Endothelial cell of umbilical vein (primary cell): ENCODE measurements at regions not wholly inside any gene's neighbourhood (a gene's known extent, or its start where the extent isn't known, plus 50 kb on each side); places are given as distances from the start of the nearest gene placed in this dataset.

Experiments
- BruUV-seq: library from RNA; stranded (reverse); fragments of 400-500 nt; replicated peaks from 2 replicates; lab custom pipeline; 2021; lab: Mats Ljungman, UMichigan
- CTCF ChIA-PET: fragments of 300-600, 350-600 bp; sonication (Branson Sonifier 250); formaldehyde crosslinking; loops from one replicate; lab custom pipeline; 2021; ENCODE audit warnings: antibody characterized with exemption, inconsistent platforms; lab: Charles Lee
- POLR2A ChIA-PET: fragments of 300-600, 350-600 bp; sonication (Branson Sonifier 250); formaldehyde crosslinking; loops from one replicate; lab custom pipeline; 2021; ENCODE audit warnings: antibody characterized with exemption, inconsistent platforms; lab: Charles Lee
- DNase-seq: peaks from one replicate; pipeline ENCODE4 v3.0.0-alpha.2; 2011; ENCODE audit warnings: low read depth, low spot score
- FAIRE-seq: peaks from 2 replicates; lab custom pipeline; 2011; peaks lifted over from hg19 to GRCh38; lab: Jason Lieb, UNC
- H2AFZ ChIP-seq: 2 replicates; pipeline ENCODE4 v1.6.0; 2012; ENCODE audit warnings: low read depth, low read length, control low read depth, inconsistent platforms
- H3K27ac ChIP-seq: 2 replicates; pipeline ENCODE4 v1.5.1; 2011; ENCODE audit warnings: low read depth, mild to moderate bottlenecking, control low read depth, low read length, moderate library complexity; ENCODE audit not compliant: insufficient read depth
- H3K27me3 ChIP-seq, 2 experiments: 2 replicates each; pipeline versions ENCODE4 v1.6.0 to v1.6.1; 2011; ENCODE audit warnings: low read length in 2 of 2, mixed read lengths in 1 of 2; ENCODE audit not compliant: control insufficient read depth in 2 of 2, insufficient read depth in 2 of 2
- H3K36me3 ChIP-seq, 2 experiments: 2 replicates in 1 of 2; 3 replicates in 1 of 2; pipeline ENCODE4 v1.5.1; 2011; ENCODE audit warnings: low read length in 2 of 2, mild to moderate bottlenecking in 1 of 2, moderate library complexity in 1 of 2; ENCODE audit not compliant: control insufficient read depth in 2 of 2, insufficient read depth in 2 of 2; ENCODE audit errors: extremely low read depth in 1 of 2
- H3K4me1 ChIP-seq: 3 replicates; pipeline ENCODE4 v1.5.1; 2011; ENCODE audit warnings: mild to moderate bottlenecking, low read length; ENCODE audit not compliant: control insufficient read depth, insufficient read depth; ENCODE audit errors: extremely low read depth
- H3K4me2 ChIP-seq: 2 replicates; pipeline ENCODE4 v1.6.1; 2011; ENCODE audit warnings: low read length, control low read depth, mixed read lengths; ENCODE audit not compliant: insufficient read depth
- H3K4me3 ChIP-seq, 3 experiments: fragments of 200-600 bp in 1 of 3; sonication (generic), shearing (Covaris generic) in 1 of 3; replicated peaks in 1 of 3; 2 replicates each; pipeline ENCODE4 v1.5.1; 2011 to 2016; ENCODE audit warnings: control low read depth in 3 of 3, low read length in 3 of 3, mild to moderate bottlenecking in 2 of 3, inconsistent platforms in 1 of 3, low read depth in 1 of 3, moderate library complexity in 1 of 3; ENCODE audit not compliant: insufficient read depth in 1 of 3
- H3K79me2 ChIP-seq: 2 replicates; pipeline ENCODE4 v1.6.0; 2012; ENCODE audit warnings: low read length, inconsistent platforms; ENCODE audit not compliant: control insufficient read depth, insufficient read depth
- H3K9ac ChIP-seq: replicated peaks from 2 replicates; pipeline ENCODE3; 2011; ENCODE audit warnings: low read length, control low read depth; ENCODE audit not compliant: insufficient read depth; ENCODE audit errors: extremely low read depth
- H3K9me1 ChIP-seq: replicated peaks from 3 replicates; pipeline ENCODE4 v1.6.0; 2011; ENCODE audit warnings: mild to moderate bottlenecking, low read length; ENCODE audit not compliant: control insufficient read depth, insufficient read depth; ENCODE audit errors: extremely low read depth
- H3K9me3 ChIP-seq: replicated peaks from 2 replicates; pipeline ENCODE4 v1.5.1; 2012; ENCODE audit warnings: low read length, inconsistent platforms; ENCODE audit not compliant: control insufficient read depth, insufficient read depth
- H4K20me1 ChIP-seq: replicated peaks from 2 replicates; pipeline ENCODE3; 2011; ENCODE audit warnings: mild to moderate bottlenecking, low read length; ENCODE audit not compliant: control insufficient read depth, insufficient read depth; ENCODE audit errors: extremely low read depth
- FOS ChIP-seq: IDR thresholded peaks from 2 replicates; pipeline ENCODE4 v1.6.1; 2011; ENCODE audit warnings: mild to moderate bottlenecking, low read length, moderate library complexity, borderline replicate concordance; ENCODE audit not compliant: insufficient read depth
- GATA2 ChIP-seq: IDR thresholded peaks from 2 replicates; pipeline ENCODE4 v1.7.0; 2011; ENCODE audit warnings: low read depth, mild to moderate bottlenecking, moderate library complexity, mixed read lengths, low read length; ENCODE audit not compliant: insufficient read length, insufficient read depth
- MYC ChIP-seq: IDR thresholded peaks from one replicate; pipeline ENCODE4 v1.6.1; 2011; ENCODE audit warnings: mild to moderate bottlenecking, low read depth, low read length
- POLR2A ChIP-seq: IDR thresholded peaks from 2 replicates; pipeline ENCODE4 v1.6.1; 2012; ENCODE audit warnings: low read depth, mild to moderate bottlenecking, control low read depth, low read length
- POLR2AphosphoS5 ChIP-seq: IDR thresholded peaks from 2 replicates; pipeline ENCODE4 v1.6.1; 2012; ENCODE audit warnings: low read depth, mild to moderate bottlenecking, control low read depth, low read length, moderate library complexity; ENCODE audit not compliant: insufficient read depth
- dilution Hi-C: fragments of 300-500 bp; cut with MboI; formaldehyde crosslinking; loops from one replicate; pipeline ENCODE4 v1.15.0; 2019; ENCODE audit warnings: low sequenced_read_pairs; ENCODE audit not compliant: extremely low pct_ligation_motif_present
- intact Hi-C: fragments of 100-400 bp; cut with micrococcal nuclease; formaldehyde crosslinking; loops from one replicate; pipeline ENCODE4 v1.10.0; 2022
- TF ChIP-seq, protein P1 (sequence below), 2 donors: IDR thresholded peaks; 1 replicate in 1 of 2; 2 replicates in 1 of 2; pipeline ENCODE4 v1.5.1; 2011; ENCODE audit warnings: low read length in 2 of 2, mild to moderate bottlenecking in 2 of 2, moderate library complexity in 2 of 2, control low read depth in 1 of 2, inconsistent platforms in 1 of 2, low read depth in 1 of 2; ENCODE audit not compliant: insufficient read depth in 1 of 2; ENCODE audit errors: extremely low read depth in 1 of 2
- TF ChIP-seq, protein P2 (sequence below): IDR thresholded peaks from 2 replicates; pipeline ENCODE4 v1.6.1; 2011; ENCODE audit not compliant: insufficient read depth, insufficient read length

GRCh38 chr14:95619785-95620417 is 66.3 kb upstream of the TCL1B start:
- Histone ChIP-seq H3K27ac (no peak overlapping the region), H2AFZ (no peak overlapping the region), H3K79me2 (no peaks in the 10 kb centered on the region), H3K9me3 (no peaks in the 10 kb centered on the region), H3K36me3 (no peaks in the 10 kb centered on the region), H3K4me1 (no peaks in the 10 kb centered on the region), H4K20me1 (no peaks in the 10 kb centered on the region), H3K4me2 (no peak overlapping the region), H3K9me1 (no peaks in the 10 kb centered on the region), H3K4me3 (no peak overlapping the region), H3K9ac (no peak overlapping the region), H3K27me3 (no peaks in the 10 kb centered on the region)
- ChIA-PET CTCF (interaction anchor here (1.3 kb wide), 1 partner anchor 154 kb away, joined by 5 read pairs; no protein-coding TSS in a partner anchor), POLR2A (no interaction called here)
- FAIRE-seq (no peak), DNase-seq (no peak)
- intact Hi-C loops = no loop called here
- dilution Hi-C loops = no loop called here
- BruUV-seq = no TSS peak
- TF ChIP-seq MYC (no peak), POLR2A (no peak), POLR2AphosphoS5 (no peak), FOS (no peak), GATA2 (no peak)
- TF ChIP-seq, protein P1, sequence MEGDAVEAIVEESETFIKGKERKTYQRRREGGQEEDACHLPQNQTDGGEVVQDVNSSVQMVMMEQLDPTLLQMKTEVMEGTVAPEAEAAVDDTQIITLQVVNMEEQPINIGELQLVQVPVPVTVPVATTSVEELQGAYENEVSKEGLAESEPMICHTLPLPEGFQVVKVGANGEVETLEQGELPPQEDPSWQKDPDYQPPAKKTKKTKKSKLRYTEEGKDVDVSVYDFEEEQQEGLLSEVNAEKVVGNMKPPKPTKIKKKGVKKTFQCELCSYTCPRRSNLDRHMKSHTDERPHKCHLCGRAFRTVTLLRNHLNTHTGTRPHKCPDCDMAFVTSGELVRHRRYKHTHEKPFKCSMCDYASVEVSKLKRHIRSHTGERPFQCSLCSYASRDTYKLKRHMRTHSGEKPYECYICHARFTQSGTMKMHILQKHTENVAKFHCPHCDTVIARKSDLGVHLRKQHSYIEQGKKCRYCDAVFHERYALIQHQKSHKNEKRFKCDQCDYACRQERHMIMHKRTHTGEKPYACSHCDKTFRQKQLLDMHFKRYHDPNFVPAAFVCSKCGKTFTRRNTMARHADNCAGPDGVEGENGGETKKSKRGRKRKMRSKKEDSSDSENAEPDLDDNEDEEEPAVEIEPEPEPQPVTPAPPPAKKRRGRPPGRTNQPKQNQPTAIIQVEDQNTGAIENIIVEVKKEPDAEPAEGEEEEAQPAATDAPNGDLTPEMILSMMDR (IDR thresholded peaks at IDR 0.05; ENCODE audit: extremely low read depth in 1 of 2, insufficient read depth in 1 of 2, low read depth in 1 of 2, low read length in 2 of 2) = no peak
- TF ChIP-seq, protein P2, sequence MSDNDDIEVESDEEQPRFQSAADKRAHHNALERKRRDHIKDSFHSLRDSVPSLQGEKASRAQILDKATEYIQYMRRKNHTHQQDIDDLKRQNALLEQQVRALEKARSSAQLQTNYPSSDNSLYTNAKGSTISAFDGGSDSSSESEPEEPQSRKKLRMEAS = no peak
